ENCODE measurements at regions not wholly inside any gene's neighbourhood (a gene's known extent, or its start where the extent isn't known, plus 50 kb on each side); places are given as distances from the start of the nearest gene placed in this dataset.

- no peak for TF ChIP-seq CTCF (IDR thresholded peaks at IDR 0.05)
- Mint-ChIP-seq H3K36me3 (ENCODE audit: low read depth) (no peaks in the 10 kb centered on the region), H3K4me1 (ENCODE audit: low read depth) (no peaks in the 10 kb centered on the region), H3K27ac (ENCODE audit: unreplicated experiment) (no peak overlapping the region), H3K27me3 (ENCODE audit: low read depth) (no peaks in the 10 kb centered on the region), H3K4me3 (ENCODE audit: unreplicated experiment) (no peak overlapping the region), H3K9me3 (ENCODE audit: low read depth) (peaks cover 9% of the 10 kb centered on the region)
- no peak for DNase-seq (ENCODE audit: low spot score)
Measured at GRCh38 chr3:104586344-104586743, 780.4 kb upstream of the ALCAM start.

GRCh38 chr3:104588442-104588841, 778.3 kb upstream of the ALCAM start:
- H3K27me3 Mint-ChIP-seq (ENCODE audit: low read depth): no peaks in the 10 kb centered on the region
- no peaks in the 10 kb centered on the region for H3K36me3 Mint-ChIP-seq (ENCODE audit: low read depth)
- no peak for TF ChIP-seq CTCF (IDR thresholded peaks at IDR 0.05)
- H3K4me3 Mint-ChIP-seq (ENCODE audit: unreplicated experiment): no peak overlapping the region
- peaks cover 9% of the 10 kb centered on the region for H3K9me3 Mint-ChIP-seq (ENCODE audit: low read depth)
- no peak overlapping the region for H3K27ac Mint-ChIP-seq (ENCODE audit: unreplicated experiment)
- DNase-seq (ENCODE audit: low spot score): no peak
- H3K4me1 Mint-ChIP-seq (ENCODE audit: low read depth): no peaks in the 10 kb centered on the region

GRCh38 chr3:104591776-104592175, 774.9 kb upstream of the ALCAM start:
- H3K36me3 Mint-ChIP-seq (ENCODE audit: low read depth): no peaks in the 10 kb centered on the region
- DNase-seq (ENCODE audit: low spot score): no peak
- TF ChIP-seq CTCF (IDR thresholded peaks at IDR 0.05): no peak
- H3K9me3 Mint-ChIP-seq (ENCODE audit: low read depth): peaks cover 9% of the 10 kb centered on the region
- no peak overlapping the region for H3K4me3 Mint-ChIP-seq (ENCODE audit: unreplicated experiment)
- no peaks in the 10 kb centered on the region for H3K27me3 Mint-ChIP-seq (ENCODE audit: low read depth)
- H3K4me1 Mint-ChIP-seq (ENCODE audit: low read depth): peaks cover 5% of the 10 kb centered on the region
- H3K27ac Mint-ChIP-seq (ENCODE audit: unreplicated experiment): no peak overlapping the region

GRCh38 chr3:104594491-104594890, 772.2 kb upstream of the ALCAM start:
- Mint-ChIP-seq H3K27ac (ENCODE audit: unreplicated experiment) (no peak overlapping the region), H3K27me3 (ENCODE audit: low read depth) (no peaks in the 10 kb centered on the region), H3K36me3 (ENCODE audit: low read depth) (no peaks in the 10 kb centered on the region), H3K9me3 (ENCODE audit: low read depth) (peaks cover 9% of the 10 kb centered on the region), H3K4me3 (ENCODE audit: unreplicated experiment) (no peak overlapping the region), H3K4me1 (ENCODE audit: low read depth) (peaks cover 13% of the 10 kb centered on the region)
- no peak for TF ChIP-seq CTCF (IDR thresholded peaks at IDR 0.05)
- DNase-seq (ENCODE audit: low spot score): no peak

GRCh38 chr3:104596054-104596453, 770.7 kb upstream of the ALCAM start:
- Mint-ChIP-seq H3K4me1 (ENCODE audit: low read depth) (peaks cover 14% of the 10 kb centered on the region), H3K9me3 (ENCODE audit: low read depth) (no peaks in the 10 kb centered on the region), H3K27ac (ENCODE audit: unreplicated experiment) (no peak overlapping the region), H3K4me3 (ENCODE audit: unreplicated experiment) (no peak overlapping the region), H3K27me3 (ENCODE audit: low read depth) (no peaks in the 10 kb centered on the region), H3K36me3 (ENCODE audit: low read depth) (no peaks in the 10 kb centered on the region)
- TF ChIP-seq CTCF (IDR thresholded peaks at IDR 0.05): no peak
- DNase-seq (ENCODE audit: low spot score): no peak
